ENCODE measurements at regions not wholly inside any gene's neighbourhood (a gene's known extent, or its start where the extent isn't known, plus 50 kb on each side); places are given as distances from the start of the nearest gene placed in this dataset.

DNA sequence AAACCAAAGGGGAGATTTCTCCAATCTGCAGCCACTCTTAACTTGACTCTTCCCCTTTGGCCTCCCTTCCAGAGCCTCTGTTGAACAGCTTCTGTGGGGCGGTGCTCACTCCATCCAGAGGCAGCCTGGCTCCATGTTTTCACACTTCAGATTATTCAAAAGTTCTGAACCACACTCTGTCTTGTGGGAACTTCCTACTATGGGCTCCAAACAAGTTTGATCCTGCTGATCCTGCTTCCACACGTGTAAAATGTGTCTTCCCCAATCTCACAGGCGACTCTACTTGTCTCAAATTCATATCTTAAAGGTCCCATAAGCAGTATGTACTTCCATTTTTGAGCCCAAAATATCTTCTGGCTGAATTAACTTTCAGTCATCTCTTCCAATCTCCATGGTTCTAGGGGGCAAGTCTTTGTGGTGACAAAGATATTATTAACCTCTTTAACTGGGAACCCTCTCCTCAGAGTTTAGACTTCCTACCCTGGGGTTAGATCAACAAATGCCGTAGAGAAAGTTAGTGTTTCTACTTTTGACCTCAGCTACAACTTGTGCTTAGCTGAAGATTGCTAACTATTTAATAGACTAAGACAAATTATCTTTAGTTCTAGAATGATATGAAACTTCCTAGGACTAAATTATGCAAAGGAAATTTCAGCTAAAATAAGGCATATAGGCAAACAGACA, 176.3 kb upstream of the BCL6 start:
- H3K27ac ChIP-seq (replicated peaks): peak overlapping the region; percentile 20
- TF ChIP-seq, protein P1, sequence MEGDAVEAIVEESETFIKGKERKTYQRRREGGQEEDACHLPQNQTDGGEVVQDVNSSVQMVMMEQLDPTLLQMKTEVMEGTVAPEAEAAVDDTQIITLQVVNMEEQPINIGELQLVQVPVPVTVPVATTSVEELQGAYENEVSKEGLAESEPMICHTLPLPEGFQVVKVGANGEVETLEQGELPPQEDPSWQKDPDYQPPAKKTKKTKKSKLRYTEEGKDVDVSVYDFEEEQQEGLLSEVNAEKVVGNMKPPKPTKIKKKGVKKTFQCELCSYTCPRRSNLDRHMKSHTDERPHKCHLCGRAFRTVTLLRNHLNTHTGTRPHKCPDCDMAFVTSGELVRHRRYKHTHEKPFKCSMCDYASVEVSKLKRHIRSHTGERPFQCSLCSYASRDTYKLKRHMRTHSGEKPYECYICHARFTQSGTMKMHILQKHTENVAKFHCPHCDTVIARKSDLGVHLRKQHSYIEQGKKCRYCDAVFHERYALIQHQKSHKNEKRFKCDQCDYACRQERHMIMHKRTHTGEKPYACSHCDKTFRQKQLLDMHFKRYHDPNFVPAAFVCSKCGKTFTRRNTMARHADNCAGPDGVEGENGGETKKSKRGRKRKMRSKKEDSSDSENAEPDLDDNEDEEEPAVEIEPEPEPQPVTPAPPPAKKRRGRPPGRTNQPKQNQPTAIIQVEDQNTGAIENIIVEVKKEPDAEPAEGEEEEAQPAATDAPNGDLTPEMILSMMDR (IDR thresholded peaks at IDR 0.05; ENCODE audit: borderline replicate concordance): no peak
- H3K4me3 ChIP-seq: no peak overlapping the region
- H3K9me3 ChIP-seq (replicated peaks): peaks cover 12% of the 10 kb centered on the region
- intact Hi-C loops (cut with micrococcal nuclease): no loop called here
- no peaks in the 10 kb centered on the region for H3K27me3 ChIP-seq (ENCODE audit: low read depth)
- DNase-seq: no peak
- no peaks in the 10 kb centered on the region for H3K36me3 ChIP-seq
- H3K4me1 ChIP-seq: no peaks in the 10 kb centered on the region

DNA sequence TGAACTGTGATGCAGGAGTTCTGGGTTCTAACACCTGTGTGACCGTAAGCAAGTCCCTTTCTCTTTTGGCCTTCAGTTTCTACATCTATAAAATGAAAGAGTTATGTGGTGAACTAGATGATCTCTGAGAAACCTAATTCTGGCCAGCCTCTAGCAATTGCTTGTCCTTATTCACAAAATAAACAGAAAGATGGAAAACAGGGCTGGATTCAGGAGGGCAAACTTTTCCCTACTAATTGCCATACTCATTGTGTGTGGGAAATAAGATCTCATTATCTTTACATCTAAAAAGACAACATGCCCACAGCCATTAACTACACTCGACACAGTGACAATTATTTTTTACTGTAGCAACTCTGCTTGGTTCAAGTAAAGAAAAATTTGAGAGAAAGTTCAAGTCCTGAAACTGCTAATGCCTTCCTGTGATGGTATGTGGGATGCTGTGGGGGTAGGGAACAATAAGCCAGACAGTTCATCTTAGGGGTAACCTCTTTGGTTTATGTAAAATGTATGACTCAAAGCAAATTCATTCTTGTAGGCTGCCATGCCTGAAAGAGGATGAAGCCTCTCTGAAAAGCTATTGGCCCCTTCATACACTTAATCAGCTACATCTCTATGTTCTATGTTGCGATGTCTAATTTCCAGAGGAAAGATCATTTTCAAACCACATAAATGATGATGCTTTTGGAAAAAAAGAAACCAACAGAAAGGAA, 177.6 kb upstream of the BCL6 start:
- H3K27ac ChIP-seq (replicated peaks): no peak overlapping the region
- H3K9me3 ChIP-seq (replicated peaks): peaks cover 19% of the 10 kb centered on the region
- TF ChIP-seq, protein P1 (IDR thresholded peaks at IDR 0.05; ENCODE audit: borderline replicate concordance): no peak
- intact Hi-C loops (cut with micrococcal nuclease): no loop called here
- no peaks in the 10 kb centered on the region for H3K27me3 ChIP-seq (ENCODE audit: low read depth)
- H3K4me1 ChIP-seq: no peaks in the 10 kb centered on the region
- DNase-seq: no peak
- no peak overlapping the region for H3K4me3 ChIP-seq
- H3K36me3 ChIP-seq: no peaks in the 10 kb centered on the region

DNA sequence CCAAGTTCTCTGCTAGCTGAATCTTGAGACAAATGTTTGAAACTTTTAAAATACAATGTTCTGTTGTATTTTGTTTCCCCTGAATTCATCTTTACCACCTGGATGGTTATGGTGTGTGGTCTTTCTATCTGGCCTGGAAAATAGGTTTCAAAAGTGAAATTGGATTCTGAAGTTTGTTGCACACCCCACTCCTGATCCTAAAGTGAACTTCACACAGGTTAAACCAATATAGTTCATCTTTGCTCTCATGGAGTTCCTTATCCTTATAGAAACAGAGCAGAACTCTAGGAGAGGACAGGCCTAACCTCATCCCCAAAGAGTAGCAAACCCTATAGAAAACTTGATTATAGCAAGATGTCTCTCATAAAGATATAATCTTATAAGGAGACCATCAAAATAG, 179.4 kb upstream of the BCL6 start:
- intact Hi-C loops (cut with micrococcal nuclease): no loop called here
- Histone ChIP-seq H3K4me1 (peaks cover 12% of the 10 kb centered on the region), H3K36me3 (no peaks in the 10 kb centered on the region), H3K4me3 (no peak overlapping the region), H3K27me3 (ENCODE audit: low read depth) (no peaks in the 10 kb centered on the region), H3K27ac (replicated peaks) (no peak overlapping the region), H3K9me3 (replicated peaks) (peaks cover 19% of the 10 kb centered on the region)
- TF ChIP-seq, protein P1 (IDR thresholded peaks at IDR 0.05; ENCODE audit: borderline replicate concordance): no peak
- no peak for DNase-seq

DNA sequence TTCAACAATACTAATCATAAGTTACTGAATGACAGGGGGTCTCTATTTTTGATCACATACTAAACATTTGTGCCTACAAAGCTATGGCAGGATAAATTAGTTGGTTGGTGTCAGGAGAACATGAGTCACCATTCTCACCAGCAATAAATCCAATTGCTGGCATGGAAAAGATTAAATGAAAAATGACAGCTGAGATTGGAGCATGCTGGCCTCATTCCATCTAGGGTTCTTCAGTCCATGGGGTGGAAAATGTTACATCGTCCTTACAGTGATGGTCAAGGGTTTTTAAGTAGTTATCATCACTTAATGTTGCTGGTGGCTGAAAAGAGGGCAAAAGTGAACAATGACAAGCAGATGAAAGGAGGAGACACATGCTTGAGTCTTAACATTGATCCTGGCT, 180.1 kb upstream of the BCL6 start:
- H3K9me3 ChIP-seq (replicated peaks): peaks cover 19% of the 10 kb centered on the region
- H3K27ac ChIP-seq (replicated peaks): no peak overlapping the region
- no peaks in the 10 kb centered on the region for H3K36me3 ChIP-seq
- H3K27me3 ChIP-seq (ENCODE audit: low read depth): no peaks in the 10 kb centered on the region
- TF ChIP-seq, protein P1 (IDR thresholded peaks at IDR 0.05; ENCODE audit: borderline replicate concordance): no peak
- peaks cover 18% of the 10 kb centered on the region for H3K4me1 ChIP-seq
- DNase-seq: no peak
- H3K4me3 ChIP-seq: no peak overlapping the region
- intact Hi-C loops (cut with micrococcal nuclease): no loop called here

DNA sequence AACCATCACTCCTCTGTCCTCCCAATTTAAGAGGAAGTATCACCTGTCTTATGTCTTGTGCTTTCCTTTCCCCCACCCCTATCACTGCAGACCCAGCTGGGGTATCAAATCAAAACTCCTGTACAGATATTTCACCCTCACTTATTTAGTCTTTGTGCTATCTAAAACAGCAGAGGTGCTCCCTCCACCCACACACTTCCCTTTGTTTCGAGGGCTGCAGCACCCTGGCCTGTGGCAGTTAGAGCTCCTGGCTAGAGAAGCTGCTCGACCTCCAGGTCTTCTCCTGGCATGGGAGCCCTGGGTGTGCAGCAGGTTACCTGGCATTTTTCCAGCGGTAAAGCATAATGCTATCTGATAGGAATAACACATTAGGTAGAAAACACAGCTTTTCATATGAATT, 181.4 kb upstream of the BCL6 start:
- no peaks in the 10 kb centered on the region for H3K36me3 ChIP-seq
- intact Hi-C loops (cut with micrococcal nuclease): no loop called here
- no peak overlapping the region for H3K27ac ChIP-seq (replicated peaks)
- H3K27me3 ChIP-seq (ENCODE audit: low read depth): no peaks in the 10 kb centered on the region
- DNase-seq: no peak
- H3K4me1 ChIP-seq: peaks cover 18% of the 10 kb centered on the region
- no peak overlapping the region for H3K4me3 ChIP-seq
- TF ChIP-seq, protein P1 (IDR thresholded peaks at IDR 0.05; ENCODE audit: borderline replicate concordance): no peak
- peaks cover 19% of the 10 kb centered on the region for H3K9me3 ChIP-seq (replicated peaks)

All from left ventricle myocardium inferior (tissue), 1 donor.